ENCODE measurements at regions not wholly inside any gene's neighbourhood (a gene's known extent, or its start where the extent isn't known, plus 50 kb on each side); places are given as distances from the start of the nearest gene placed in this dataset.

DNA sequence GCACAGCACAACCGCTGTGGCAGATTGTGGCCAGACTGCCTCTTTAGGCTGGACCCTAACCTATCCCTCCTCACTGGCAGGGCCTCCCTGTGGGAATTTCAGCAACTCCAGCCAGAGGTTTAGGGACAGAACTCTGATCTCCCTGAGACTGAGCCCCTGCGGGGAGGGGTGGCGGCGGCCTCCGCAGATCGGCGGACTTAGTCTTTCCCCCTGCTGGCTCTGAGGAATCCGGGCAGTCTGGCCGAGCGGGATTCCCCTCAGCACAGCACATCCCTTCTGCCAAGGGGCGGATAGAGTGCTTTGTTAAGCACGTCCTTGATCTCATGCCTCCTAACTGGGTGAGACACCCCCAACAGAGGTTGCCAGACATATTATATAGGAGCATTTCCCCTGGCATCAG is 224.2 kb upstream of the NPY start:
- Mint-ChIP-seq H3K9me3 (ENCODE audit: unreplicated experiment) (no peaks in the 10 kb centered on the region), H3K27ac (ENCODE audit: unreplicated experiment) (no peak overlapping the region), H3K4me3 (ENCODE audit: unreplicated experiment) (no peak overlapping the region), H3K4me1 (ENCODE audit: unreplicated experiment) (no peaks in the 10 kb centered on the region), H3K36me3 (ENCODE audit: unreplicated experiment) (no peaks in the 10 kb centered on the region), H3K27me3 (ENCODE audit: unreplicated experiment) (no peaks in the 10 kb centered on the region)
- DNase-seq (ENCODE audit: extremely low spot score, unreplicated experiment), result no peak
- TF ChIP-seq, protein P1, sequence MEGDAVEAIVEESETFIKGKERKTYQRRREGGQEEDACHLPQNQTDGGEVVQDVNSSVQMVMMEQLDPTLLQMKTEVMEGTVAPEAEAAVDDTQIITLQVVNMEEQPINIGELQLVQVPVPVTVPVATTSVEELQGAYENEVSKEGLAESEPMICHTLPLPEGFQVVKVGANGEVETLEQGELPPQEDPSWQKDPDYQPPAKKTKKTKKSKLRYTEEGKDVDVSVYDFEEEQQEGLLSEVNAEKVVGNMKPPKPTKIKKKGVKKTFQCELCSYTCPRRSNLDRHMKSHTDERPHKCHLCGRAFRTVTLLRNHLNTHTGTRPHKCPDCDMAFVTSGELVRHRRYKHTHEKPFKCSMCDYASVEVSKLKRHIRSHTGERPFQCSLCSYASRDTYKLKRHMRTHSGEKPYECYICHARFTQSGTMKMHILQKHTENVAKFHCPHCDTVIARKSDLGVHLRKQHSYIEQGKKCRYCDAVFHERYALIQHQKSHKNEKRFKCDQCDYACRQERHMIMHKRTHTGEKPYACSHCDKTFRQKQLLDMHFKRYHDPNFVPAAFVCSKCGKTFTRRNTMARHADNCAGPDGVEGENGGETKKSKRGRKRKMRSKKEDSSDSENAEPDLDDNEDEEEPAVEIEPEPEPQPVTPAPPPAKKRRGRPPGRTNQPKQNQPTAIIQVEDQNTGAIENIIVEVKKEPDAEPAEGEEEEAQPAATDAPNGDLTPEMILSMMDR (IDR thresholded peaks at IDR 0.05), result no peak

DNA sequence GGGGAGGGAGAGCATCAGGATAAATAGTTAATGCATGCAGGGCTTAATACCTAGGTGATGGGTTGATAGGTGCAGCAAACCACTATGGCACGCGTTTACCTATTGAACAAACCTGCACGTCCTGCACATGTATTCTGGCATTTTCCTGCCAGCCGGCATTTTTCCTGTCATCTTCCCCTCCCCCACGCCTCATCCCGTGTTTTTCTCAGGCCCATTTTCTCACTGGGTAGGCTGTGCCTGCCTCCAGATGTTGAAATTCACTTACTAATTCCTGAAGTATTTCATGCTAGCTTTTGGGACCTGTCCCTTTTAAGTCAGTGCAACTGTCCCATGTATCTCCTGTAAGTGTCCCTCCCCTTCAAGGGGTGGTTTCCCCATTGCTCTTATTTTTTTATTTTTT is 220.3 kb upstream of the NPY start:
- TF ChIP-seq, protein P1 (IDR thresholded peaks at IDR 0.05), result no peak
- Mint-ChIP-seq H3K4me3 (ENCODE audit: unreplicated experiment) (no peak overlapping the region), H3K27me3 (ENCODE audit: unreplicated experiment) (no peaks in the 10 kb centered on the region), H3K9me3 (ENCODE audit: unreplicated experiment) (no peaks in the 10 kb centered on the region), H3K36me3 (ENCODE audit: unreplicated experiment) (no peaks in the 10 kb centered on the region), H3K4me1 (ENCODE audit: unreplicated experiment) (no peaks in the 10 kb centered on the region), H3K27ac (ENCODE audit: unreplicated experiment) (no peak overlapping the region)
- no peak for DNase-seq (ENCODE audit: extremely low spot score, unreplicated experiment)

DNA sequence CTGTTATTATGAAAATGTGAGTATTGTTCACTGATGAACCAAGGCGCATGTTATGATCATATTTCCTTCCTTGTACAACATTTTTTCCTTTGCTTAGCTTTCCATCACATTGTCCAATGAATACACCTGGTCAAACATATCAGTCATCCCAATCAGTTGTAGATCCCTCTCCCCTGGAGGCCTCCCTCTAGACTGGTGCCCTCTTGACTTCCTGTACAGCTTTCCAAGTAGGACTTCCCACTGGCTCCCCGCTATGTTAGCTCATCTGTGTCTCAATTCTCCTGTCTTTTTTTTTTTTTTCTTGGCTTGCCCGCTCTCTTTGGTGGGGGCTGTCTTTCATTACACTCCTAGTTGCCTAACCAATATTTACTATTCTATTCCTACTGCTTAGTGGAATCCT is 214.2 kb upstream of the NPY start:
- Mint-ChIP-seq H3K27ac (ENCODE audit: unreplicated experiment) (no peak overlapping the region), H3K9me3 (ENCODE audit: unreplicated experiment) (no peaks in the 10 kb centered on the region), H3K4me1 (ENCODE audit: unreplicated experiment) (no peaks in the 10 kb centered on the region), H3K27me3 (ENCODE audit: unreplicated experiment) (peaks cover 4% of the 10 kb centered on the region), H3K4me3 (ENCODE audit: unreplicated experiment) (no peak overlapping the region), H3K36me3 (ENCODE audit: unreplicated experiment) (no peaks in the 10 kb centered on the region)
- TF ChIP-seq, protein P1 (IDR thresholded peaks at IDR 0.05), result no peak
- no peak for DNase-seq (ENCODE audit: extremely low spot score, unreplicated experiment)

DNA sequence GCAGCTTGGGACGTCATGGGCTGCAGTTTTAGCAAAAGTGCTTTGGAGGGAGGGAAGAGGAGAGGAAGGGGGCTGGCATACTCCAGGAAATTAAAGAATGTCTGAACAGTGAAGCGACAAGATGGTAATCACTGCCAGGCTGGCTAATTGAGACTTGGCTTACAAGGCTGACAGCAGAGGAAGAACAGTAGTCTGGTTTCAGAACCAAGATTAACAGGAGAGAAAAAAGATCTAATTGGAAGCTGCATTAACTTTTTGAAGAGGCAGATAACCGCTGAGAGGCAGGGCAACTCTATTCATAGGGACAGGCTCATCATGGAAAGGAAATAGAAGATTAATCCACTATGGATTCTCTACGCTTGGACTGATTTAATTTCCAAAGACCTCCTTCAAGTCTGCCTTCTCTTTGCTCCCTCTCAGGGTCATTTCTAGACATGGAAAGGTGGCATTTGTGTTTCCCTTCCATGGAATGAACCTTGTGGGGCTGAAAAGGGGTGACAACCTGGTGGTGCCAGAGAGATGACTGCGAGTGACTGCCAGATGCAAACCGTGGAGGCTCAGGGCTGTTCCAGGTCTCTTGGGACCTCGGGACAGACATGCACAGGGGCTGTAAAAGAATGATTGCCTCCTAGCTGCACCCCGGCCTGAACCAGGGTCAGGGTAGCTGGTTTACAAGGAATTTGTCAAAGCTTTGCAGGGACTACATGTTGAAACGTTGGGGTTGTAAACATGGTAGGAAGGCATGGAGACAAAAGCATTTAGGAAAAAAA is 210.2 kb upstream of the NPY start:
- TF ChIP-seq, protein P1 (IDR thresholded peaks at IDR 0.05), result no peak
- DNase-seq (ENCODE audit: extremely low spot score, unreplicated experiment), result no peak
- Mint-ChIP-seq H3K4me1 (ENCODE audit: unreplicated experiment) (no peaks in the 10 kb centered on the region), H3K4me3 (ENCODE audit: unreplicated experiment) (no peak overlapping the region), H3K36me3 (ENCODE audit: unreplicated experiment) (no peaks in the 10 kb centered on the region), H3K27me3 (ENCODE audit: unreplicated experiment) (peaks cover 4% of the 10 kb centered on the region), H3K9me3 (ENCODE audit: unreplicated experiment) (no peaks in the 10 kb centered on the region), H3K27ac (ENCODE audit: unreplicated experiment) (no peak overlapping the region)

DNA sequence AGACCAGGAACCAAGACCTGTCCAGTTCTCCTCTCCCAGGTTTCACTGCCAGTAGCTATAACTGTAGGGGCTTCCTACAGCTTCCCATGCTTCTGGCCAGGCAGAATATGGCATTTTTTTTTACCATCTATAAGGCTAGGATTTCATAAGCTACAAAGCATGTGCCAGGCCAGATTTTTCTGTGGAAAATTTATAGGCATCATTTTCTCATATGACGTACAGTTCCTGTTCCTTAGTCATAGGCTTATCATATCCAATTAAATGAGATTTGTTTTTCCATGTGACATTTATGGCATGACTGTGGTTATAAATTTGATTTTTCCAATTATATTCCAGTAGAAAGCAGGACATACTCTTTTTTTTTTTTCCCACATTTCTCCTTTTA is 208.6 kb upstream of the NPY start:
- Mint-ChIP-seq H3K9me3 (ENCODE audit: unreplicated experiment) (no peaks in the 10 kb centered on the region), H3K27ac (ENCODE audit: unreplicated experiment) (no peak overlapping the region), H3K4me1 (ENCODE audit: unreplicated experiment) (no peaks in the 10 kb centered on the region), H3K36me3 (ENCODE audit: unreplicated experiment) (no peaks in the 10 kb centered on the region), H3K27me3 (ENCODE audit: unreplicated experiment) (peaks cover 4% of the 10 kb centered on the region), H3K4me3 (ENCODE audit: unreplicated experiment) (no peak overlapping the region)
- DNase-seq (ENCODE audit: extremely low spot score, unreplicated experiment), result no peak
- TF ChIP-seq, protein P1 (IDR thresholded peaks at IDR 0.05), result no peak

Measured in osteocyte (in vitro differentiated cells).